SK-N-SH (cell line): ENCODE measurements at regions not wholly inside any gene's neighbourhood (a gene's known extent, or its start where the extent isn't known, plus 50 kb on each side); places are given as distances from the start of the nearest gene placed in this dataset.

Source experiments
- CTCF ChIA-PET: fragments of 300-600, 350-600 bp; formaldehyde crosslinking; extraction: SDS; loops from one replicate; lab custom pipeline; 2021; lab: Yijun Ruan, JAX
- POLR2A ChIA-PET: fragments of 350-600 bp; sonication (Branson Sonifier 250); formaldehyde crosslinking; extraction: SDS; loops from one replicate; lab custom pipeline; 2020; ENCODE audit warnings: antibody characterized with exemption, inconsistent platforms; lab: Yijun Ruan, JAX
- DNase-seq: peaks from one replicate; pipeline ENCODE4 v3.0.0; 2012
- H2AFZ ChIP-seq: fragments of 200-600 bp; sonication (generic); 2 replicates; pipeline ENCODE4 v1.8.1; 2016; ENCODE audit warnings: antibody characterized with exemption, mild to moderate bottlenecking, low read depth
- H3F3A ChIP-seq: fragments of 200-600 bp; sonication (generic); replicated peaks from 2 replicates; pipeline ENCODE3; 2016; ENCODE audit warnings: antibody characterized with exemption, mild to moderate bottlenecking; ENCODE audit not compliant: insufficient read depth
- H3K27ac ChIP-seq, 2 experiments: fragments of 200-500 bp in 1 of 2; fragments of 200-600 bp in 1 of 2; sonication (Bioruptor generic) in 1 of 2; sonication (generic), shearing (Covaris generic) in 1 of 2; 2 replicates each; pipeline versions ENCODE4 v1.5.1 to v1.6.1; 2014 to 2016; ENCODE audit warnings: low read depth in 2 of 2, inconsistent platforms in 1 of 2, low read length in 1 of 2, mild to moderate bottlenecking in 1 of 2, mixed read lengths in 1 of 2
- H3K27me3 ChIP-seq: fragments of 200-600 bp; sonication (generic), shearing (Covaris generic); 2 replicates; pipeline ENCODE4 v1.6.1; 2016; ENCODE audit warnings: mixed run types; ENCODE audit not compliant: insufficient read depth
- H3K36me3 ChIP-seq, 2 experiments: fragments of 200-500 bp in 1 of 2; fragments of 200-600 bp in 1 of 2; sonication (Bioruptor generic) in 1 of 2; sonication (generic) in 1 of 2; replicated peaks in 1 of 2; 2 replicates each; pipeline versions ENCODE3 to v1.5.1; 2014 to 2016; ENCODE audit warnings: low read length in 1 of 2, mild to moderate bottlenecking in 1 of 2; ENCODE audit not compliant: insufficient read depth in 2 of 2, control insufficient read depth in 1 of 2
- H3K4me1 ChIP-seq, 2 experiments: fragments of 200-500 bp in 1 of 2; fragments of 200-600 bp in 1 of 2; sonication (Bioruptor generic) in 1 of 2; sonication (generic), shearing (Covaris generic) in 1 of 2; 2 replicates each; pipeline versions ENCODE4 v1.5.1 to v1.6.1; 2014 to 2016; ENCODE audit warnings: low read depth in 1 of 2, low read length in 1 of 2, mixed run types in 1 of 2; ENCODE audit not compliant: insufficient read depth in 2 of 2, control insufficient read depth in 1 of 2
- H3K4me2 ChIP-seq: fragments of 200-600 bp; sonication (generic), shearing (Covaris generic); 2 replicates; pipeline ENCODE4 v1.6.1; 2017; ENCODE audit warnings: mixed run types
- H3K4me3 ChIP-seq, 2 experiments: fragments of 200-500 bp in 1 of 2; fragments of 200-600 bp in 1 of 2; sonication (Bioruptor generic) in 1 of 2; sonication (generic), shearing (Covaris generic) in 1 of 2; 2 replicates each; pipeline versions ENCODE4 v1.5.1 to v1.8.1; 2014 to 2016; ENCODE audit warnings: low read depth in 2 of 2, inconsistent platforms in 1 of 2, low read length in 1 of 2, mild to moderate bottlenecking in 1 of 2, mixed read lengths in 1 of 2, moderate library complexity in 1 of 2
- H3K79me2 ChIP-seq: fragments of 200-600 bp; sonication (generic); 2 replicates; pipeline ENCODE4 v1.8.1; 2017; ENCODE audit warnings: mild to moderate bottlenecking; ENCODE audit not compliant: insufficient read depth
- H3K9ac ChIP-seq: fragments of 200-600 bp; sonication (generic); 2 replicates; pipeline ENCODE4 v1.6.1; 2017; ENCODE audit warnings: mixed run types
- H3K9me2 ChIP-seq: fragments of 200-600 bp; sonication (generic); 2 replicates; pipeline ENCODE4 v1.6.1; 2017; ENCODE audit warnings: mixed run types
- H3K9me3 ChIP-seq: fragments of 200-600 bp; sonication (generic); 2 replicates; pipeline ENCODE4 v1.6.1; 2017; ENCODE audit warnings: mixed run types, mild to moderate bottlenecking, moderate library complexity
- H4K20me1 ChIP-seq: fragments of 200-600 bp; sonication (generic); 2 replicates; pipeline ENCODE4 v1.6.1; 2017; ENCODE audit warnings: mild to moderate bottlenecking, mixed run types; ENCODE audit not compliant: insufficient read depth
- CHD2 ChIP-seq: fragments of 150-350 bp; IDR thresholded peaks from 2 replicates; pipeline ENCODE4 v1.6.1; 2018; ENCODE audit warnings: low read length; ENCODE audit not compliant: partially characterized antibody
- ELF1 ChIP-seq: IDR thresholded peaks from 2 replicates; pipeline ENCODE4 v1.4.0; 2012
- EP300 ChIP-seq, 2 experiments: IDR thresholded peaks; 2 replicates each; pipeline versions ENCODE4 v1.4.0 to v1.6.1; 2012; ENCODE audit warnings: borderline replicate concordance in 1 of 2, low read depth in 1 of 2, low read length in 1 of 2
- FOSL2 ChIP-seq: IDR thresholded peaks from 2 replicates; pipeline ENCODE4 v1.4.0; 2012; ENCODE audit warnings: low read depth, mild to moderate bottlenecking, moderate library complexity, borderline replicate concordance
- FOXJ3 ChIP-seq: sonication (generic); formaldehyde crosslinking; IDR thresholded peaks from 2 replicates; pipeline ENCODE4 v1.5.1; 2020; ENCODE audit warnings: mild to moderate bottlenecking, missing genetic modification reagents
- FOXM1 ChIP-seq: IDR thresholded peaks from 2 replicates; pipeline ENCODE4 v1.4.0; 2012; ENCODE audit warnings: low read depth, mild to moderate bottlenecking
- GABPA ChIP-seq: IDR thresholded peaks from 2 replicates; pipeline ENCODE4 v1.4.0; 2012; ENCODE audit warnings: low read depth, mild to moderate bottlenecking
- MAX ChIP-seq: IDR thresholded peaks from 2 replicates; pipeline ENCODE4 v1.4.0; 2012; ENCODE audit warnings: low read depth
- MEF2A ChIP-seq: IDR thresholded peaks from 2 replicates; pipeline ENCODE4 v1.4.0; 2012; ENCODE audit warnings: low read depth, borderline replicate concordance
- NRF1 ChIP-seq: IDR thresholded peaks from 2 replicates; pipeline ENCODE4 v1.6.1; 2012; ENCODE audit warnings: low read depth, mild to moderate bottlenecking, low read length
- POLR2AphosphoS5 ChIP-seq: IDR thresholded peaks from 2 replicates; pipeline ENCODE4 v1.6.1; 2012; ENCODE audit warnings: low read depth, low read length
- RAD21 ChIP-seq: IDR thresholded peaks from 2 replicates; pipeline ENCODE4 v1.6.1; 2012; ENCODE audit warnings: mild to moderate bottlenecking, low read length
- RCOR1 ChIP-seq: fragments of 150-350 bp; IDR thresholded peaks from 2 replicates; pipeline ENCODE4 v1.6.1; 2017; ENCODE audit warnings: antibody characterized with exemption, low read length
- TAF1 ChIP-seq: IDR thresholded peaks from 2 replicates; pipeline ENCODE4 v1.6.1; 2012; ENCODE audit warnings: low read depth, mild to moderate bottlenecking, low read length, moderate library complexity, borderline replicate concordance
- TCF12 ChIP-seq: IDR thresholded peaks from 2 replicates; pipeline ENCODE4 v1.4.0; 2012
- TEAD4 ChIP-seq: IDR thresholded peaks from 2 replicates; pipeline ENCODE4 v1.4.0; 2012; ENCODE audit warnings: mild to moderate bottlenecking, borderline replicate concordance; ENCODE audit not compliant: insufficient read depth
- USF2 ChIP-seq: fragments of 150-350 bp; IDR thresholded peaks from 2 replicates; pipeline ENCODE4 v1.6.1; 2017; ENCODE audit warnings: antibody characterized with exemption, low read length, low read depth, borderline replicate concordance
- YY1 ChIP-seq: IDR thresholded peaks from 2 replicates; pipeline ENCODE4 v1.4.0; 2012; ENCODE audit warnings: low read depth, mild to moderate bottlenecking
- WGBS: methylation state at CpG from one replicate; pipeline ENCODE4 v1.1.6; 2017; ENCODE audit warnings: low lambda C conversion rate; 5-methylcytosine and 5-hydroxymethylcytosine counted together
- TF ChIP-seq, protein P1 (sequence below): fragments of 200-600 bp; sonication (generic); IDR thresholded peaks from 2 replicates; pipeline ENCODE4 v1.6.1; 2017; ENCODE audit warnings: antibody characterized with exemption, mild to moderate bottlenecking, moderate library complexity
- TF ChIP-seq, protein P2 (sequence below): IDR thresholded peaks from 2 replicates; pipeline ENCODE4 v1.6.1; 2012; ENCODE audit warnings: mild to moderate bottlenecking, low read depth, low read length, moderate library complexity

DNA sequence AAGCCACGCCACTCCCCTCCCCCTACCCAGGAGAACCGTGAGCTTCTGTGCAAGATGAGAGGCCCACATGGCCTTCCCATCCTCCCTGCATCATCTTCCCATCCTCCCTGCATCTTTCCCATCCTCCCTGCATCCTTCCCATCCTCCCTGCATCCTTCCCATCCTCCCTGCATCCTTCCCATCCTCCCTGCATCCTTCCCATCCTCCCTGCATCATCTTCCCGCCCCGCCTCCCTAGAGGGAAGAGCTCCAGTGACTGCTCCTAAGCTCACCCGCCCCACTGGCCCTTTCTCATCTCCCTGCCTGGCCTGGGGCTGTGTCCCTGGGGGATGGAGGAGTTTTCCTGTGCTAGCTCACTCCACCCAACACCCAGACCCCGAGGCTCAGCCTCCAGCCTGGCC is 93.3 kb upstream of the ASAP2 start:
- WGBS = 94% methylated on average over 5 of the region's 6 CpGs
- POLR2A ChIA-PET = no interaction called here

DNA sequence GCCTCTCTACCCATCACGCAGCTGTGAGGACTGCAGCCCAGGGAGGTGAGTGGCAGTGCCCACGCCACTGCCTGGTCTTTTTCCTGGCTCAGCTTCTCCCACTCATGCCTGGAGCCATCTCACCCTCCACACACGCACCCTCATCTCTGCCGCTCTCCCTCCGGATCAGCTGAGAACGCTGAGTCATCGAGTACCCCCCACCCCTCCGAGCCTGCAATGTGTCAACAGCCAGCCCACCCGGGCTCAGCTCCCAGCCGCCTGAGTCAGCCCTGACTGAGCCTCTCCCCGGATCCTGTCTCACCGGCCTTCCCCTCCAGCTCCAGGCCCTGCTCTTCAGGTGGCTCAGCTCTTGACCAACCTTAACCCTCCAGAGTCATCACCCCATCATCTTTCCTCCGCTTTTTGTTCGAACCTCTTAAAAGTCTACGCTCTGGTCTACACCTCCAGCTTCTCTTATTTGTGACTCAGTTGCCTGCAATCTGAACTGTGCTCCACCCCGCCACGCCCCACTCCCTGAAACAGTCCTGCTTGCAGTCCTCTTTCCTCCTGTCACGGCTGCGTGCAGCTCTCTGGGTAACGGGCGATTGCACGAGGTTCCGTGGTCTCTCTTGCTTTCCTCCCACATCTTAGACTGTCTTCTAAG is 94.4 kb upstream of the ASAP2 start:
- Histone ChIP-seq H3K27me3 (no peaks in the 10 kb centered on the region), H3K36me3 (no peaks in the 10 kb centered on the region), H3K27ac (peak overlapping the region in 1 of 2 experiments; percentile 81; a peak in 2 of 4 replicates), H3K9me2 (no peaks in the 10 kb centered on the region), H3K9me3 (no peaks in the 10 kb centered on the region), H3K4me1 (peaks cover 18 to 22% of the 10 kb centered on the region in 2 experiments; a peak in 3 of 4 replicates), H3K4me2 (peak overlapping the region; percentile 72), H4K20me1 (no peaks in the 10 kb centered on the region), H3K9ac (peak overlapping the region; percentile 32; the same call in 1 of the 2 replicates), H3F3A (peaks cover 12% of the 10 kb centered on the region), H2AFZ (peak overlapping the region; percentile 56), H3K4me3 (no peak overlapping the region), H3K79me2 (no peaks in the 10 kb centered on the region)
- 31% methylated on average over 22 of the region's 23 CpGs for WGBS
- DNase-seq = peak; percentile 58
- ChIA-PET POLR2A (interaction anchor here (0.5 to 0.8 kb wide), 2 partner anchors 47 to 1017 kb away, joined by 3 read pairs; no protein-coding TSS in a partner anchor), CTCF (interaction anchor here (1.2 to 2.6 kb wide), 6 partner anchors 12 to 239 kb away, joined by 3 to 8 read pairs (median 4); partner anchors contain the start of gene MBOAT2)
- TF ChIP-seq USF2 (no peak), RCOR1 (no peak), TCF12 (peak; percentile 96), MEF2A (no peak), GABPA (no peak), TAF1 (peak; percentile 39; the same call in 1 of the 2 replicates), CHD2 (no peak), NRF1 (peak; percentile 6; the same call in 1 of the 2 replicates), RAD21 (no peak), FOXM1 (no peak), MAX (peak; percentile 91), FOSL2 (peak; percentile 99), TEAD4 (peak; percentile 77; the same call in 1 of the 2 replicates), YY1 (0 out of 2 replicates have a peak, but pooled peaks have one; percentile 34), POLR2AphosphoS5 (peak; percentile 74; the same call in 1 of the 2 replicates), ELF1 (no peak), FOXJ3 (CRISPR knock-in tag) (no peak), EP300 (IDR thresholded peaks at IDR 0.05; ENCODE audit: borderline replicate concordance in 1 of 2, low read depth in 1 of 2, low read length in 1 of 2) (peak in 1 of 2 experiments; percentile 94; a peak in 2 of 4 replicates)
- TF ChIP-seq, protein P1, sequence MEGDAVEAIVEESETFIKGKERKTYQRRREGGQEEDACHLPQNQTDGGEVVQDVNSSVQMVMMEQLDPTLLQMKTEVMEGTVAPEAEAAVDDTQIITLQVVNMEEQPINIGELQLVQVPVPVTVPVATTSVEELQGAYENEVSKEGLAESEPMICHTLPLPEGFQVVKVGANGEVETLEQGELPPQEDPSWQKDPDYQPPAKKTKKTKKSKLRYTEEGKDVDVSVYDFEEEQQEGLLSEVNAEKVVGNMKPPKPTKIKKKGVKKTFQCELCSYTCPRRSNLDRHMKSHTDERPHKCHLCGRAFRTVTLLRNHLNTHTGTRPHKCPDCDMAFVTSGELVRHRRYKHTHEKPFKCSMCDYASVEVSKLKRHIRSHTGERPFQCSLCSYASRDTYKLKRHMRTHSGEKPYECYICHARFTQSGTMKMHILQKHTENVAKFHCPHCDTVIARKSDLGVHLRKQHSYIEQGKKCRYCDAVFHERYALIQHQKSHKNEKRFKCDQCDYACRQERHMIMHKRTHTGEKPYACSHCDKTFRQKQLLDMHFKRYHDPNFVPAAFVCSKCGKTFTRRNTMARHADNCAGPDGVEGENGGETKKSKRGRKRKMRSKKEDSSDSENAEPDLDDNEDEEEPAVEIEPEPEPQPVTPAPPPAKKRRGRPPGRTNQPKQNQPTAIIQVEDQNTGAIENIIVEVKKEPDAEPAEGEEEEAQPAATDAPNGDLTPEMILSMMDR = no peak
- TF ChIP-seq, protein P2, sequence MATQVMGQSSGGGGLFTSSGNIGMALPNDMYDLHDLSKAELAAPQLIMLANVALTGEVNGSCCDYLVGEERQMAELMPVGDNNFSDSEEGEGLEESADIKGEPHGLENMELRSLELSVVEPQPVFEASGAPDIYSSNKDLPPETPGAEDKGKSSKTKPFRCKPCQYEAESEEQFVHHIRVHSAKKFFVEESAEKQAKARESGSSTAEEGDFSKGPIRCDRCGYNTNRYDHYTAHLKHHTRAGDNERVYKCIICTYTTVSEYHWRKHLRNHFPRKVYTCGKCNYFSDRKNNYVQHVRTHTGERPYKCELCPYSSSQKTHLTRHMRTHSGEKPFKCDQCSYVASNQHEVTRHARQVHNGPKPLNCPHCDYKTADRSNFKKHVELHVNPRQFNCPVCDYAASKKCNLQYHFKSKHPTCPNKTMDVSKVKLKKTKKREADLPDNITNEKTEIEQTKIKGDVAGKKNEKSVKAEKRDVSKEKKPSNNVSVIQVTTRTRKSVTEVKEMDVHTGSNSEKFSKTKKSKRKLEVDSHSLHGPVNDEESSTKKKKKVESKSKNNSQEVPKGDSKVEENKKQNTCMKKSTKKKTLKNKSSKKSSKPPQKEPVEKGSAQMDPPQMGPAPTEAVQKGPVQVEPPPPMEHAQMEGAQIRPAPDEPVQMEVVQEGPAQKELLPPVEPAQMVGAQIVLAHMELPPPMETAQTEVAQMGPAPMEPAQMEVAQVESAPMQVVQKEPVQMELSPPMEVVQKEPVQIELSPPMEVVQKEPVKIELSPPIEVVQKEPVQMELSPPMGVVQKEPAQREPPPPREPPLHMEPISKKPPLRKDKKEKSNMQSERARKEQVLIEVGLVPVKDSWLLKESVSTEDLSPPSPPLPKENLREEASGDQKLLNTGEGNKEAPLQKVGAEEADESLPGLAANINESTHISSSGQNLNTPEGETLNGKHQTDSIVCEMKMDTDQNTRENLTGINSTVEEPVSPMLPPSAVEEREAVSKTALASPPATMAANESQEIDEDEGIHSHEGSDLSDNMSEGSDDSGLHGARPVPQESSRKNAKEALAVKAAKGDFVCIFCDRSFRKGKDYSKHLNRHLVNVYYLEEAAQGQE = 0 out of 2 replicates have a peak, but pooled peaks have one; percentile 24

More for the DNA sequence above, 93.3 kb upstream of the ASAP2 start:
- CTCF ChIA-PET = interaction anchor here (0.7 to 2.6 kb wide), 6 partner anchors 13 to 240 kb away, joined by 3 to 8 read pairs (median 4); no protein-coding TSS in a partner anchor
- peaks cover 14 to 22% of the 10 kb centered on the region in 2 experiments; a peak in 3 of 4 replicates for H3K4me1 ChIP-seq
- H3K9ac ChIP-seq = no peak overlapping the region
- no peak for DNase-seq
- H3K27ac ChIP-seq = no peak overlapping the region
- H3K4me2 ChIP-seq = peak overlapping the region; percentile 72; the same call in 1 of the 2 replicates
- TF ChIP-seq FOSL2 (no peak), NRF1 (no peak)
- H3K4me3 ChIP-seq = no peak overlapping the region
- H3K27me3 ChIP-seq = no peaks in the 10 kb centered on the region
- H3K9me2 ChIP-seq = no peaks in the 10 kb centered on the region
- no peaks in the 10 kb centered on the region for H3K9me3 ChIP-seq
- 0 out of 2 replicates have a peak overlapping the region, but pooled peaks have one; percentile 1 for H2AFZ ChIP-seq
- peaks cover 12% of the 10 kb centered on the region for H3F3A ChIP-seq
- no peaks in the 10 kb centered on the region for H3K36me3 ChIP-seq
- H4K20me1 ChIP-seq = no peaks in the 10 kb centered on the region
- H3K79me2 ChIP-seq = no peaks in the 10 kb centered on the region
